Astrocyte of the cerebellum (primary cell): ENCODE measurements at regions not wholly inside any gene's neighbourhood (a gene's known extent, or its start where the extent isn't known, plus 50 kb on each side); places are given as distances from the start of the nearest gene placed in this dataset.

ENCODE experiments used
- DNase-seq: peaks from one replicate; pipeline ENCODE4 v3.0.0-alpha.2; 2011; ENCODE audit warnings: low read depth
- H3K4me3 ChIP-seq: 2 replicates; pipeline ENCODE4 v1.5.1; 2011; ENCODE audit warnings: mild to moderate bottlenecking, low read depth, low read length, moderate library complexity
- CTCF ChIP-seq: IDR thresholded peaks from 2 replicates; pipeline ENCODE4 v1.5.1; 2012; ENCODE audit warnings: low read length, low read depth, moderate library complexity, mild to moderate bottlenecking; ENCODE audit errors: missing control alignments
- in situ Hi-C: cut with HindIII; loops from 2 replicates; pipeline ENCODE4 v1.10.0; 2017; ENCODE audit warnings: low sequenced_read_pairs

- no peak for DNase-seq
- no peak for TF ChIP-seq CTCF
- H3K4me3 ChIP-seq, result no peak overlapping the region
- in situ Hi-C loops, result no loop called here
Observed at GRCh38 chr10:65201491-65201890, 1680.3 kb downstream of the REEP3 start.

- DNase-seq, result no peak
Observed at GRCh38 chr10:65204999-65205398, 1683.8 kb downstream of the REEP3 start.

GRCh38 chr10:65213170-65213569 is 1692.0 kb downstream of the REEP3 start:
- no peak for TF ChIP-seq CTCF

More at GRCh38 chr10:65204999-65205398, 1683.8 kb downstream of the REEP3 start:
- in situ Hi-C loops, result no loop called here
- TF ChIP-seq CTCF, result no peak
- no peak overlapping the region for H3K4me3 ChIP-seq

GRCh38 chr10:65219444-65219843 is 1698.2 kb downstream of the REEP3 start:
- DNase-seq, result no peak
- in situ Hi-C loops, result no loop called here
- H3K4me3 ChIP-seq, result no peak overlapping the region
- no peak for TF ChIP-seq CTCF

More at GRCh38 chr10:65213170-65213569, 1692.0 kb downstream of the REEP3 start:
- H3K4me3 ChIP-seq, result no peak overlapping the region
- in situ Hi-C loops, result no loop called here
- DNase-seq, result no peak

- no peak for TF ChIP-seq CTCF
- in situ Hi-C loops, result no loop called here
Observed at GRCh38 chr10:65231148-65231547, 1694.7 kb upstream of the LRRTM3 start.

GRCh38 chr10:65234261-65234660 is 1691.6 kb upstream of the LRRTM3 start:
- no peak for DNase-seq
- in situ Hi-C loops, result no loop called here
- no peak overlapping the region for H3K4me3 ChIP-seq
- TF ChIP-seq CTCF, result no peak

More at GRCh38 chr10:65231148-65231547, 1694.7 kb upstream of the LRRTM3 start:
- no peak for DNase-seq
- no peak overlapping the region for H3K4me3 ChIP-seq

- in situ Hi-C loops, result no loop called here
- TF ChIP-seq CTCF, result no peak
- H3K4me3 ChIP-seq, result no peak overlapping the region
Observed at GRCh38 chr10:65235266-65235665, 1690.6 kb upstream of the LRRTM3 start.

More at GRCh38 chr10:65235266-65235665, 1690.6 kb upstream of the LRRTM3 start:
- no peak for DNase-seq
